ENCODE measurements at regions not wholly inside any gene's neighbourhood (a gene's known extent, or its start where the extent isn't known, plus 50 kb on each side); places are given as distances from the start of the nearest gene placed in this dataset.
A peak's percentile ranks its signal among the peaks of the same experiment; 100 is the strongest.

GRCh38 chr2:16615687-16616615, 49.7 kb downstream of the CYRIA start:
- peak overlapping the region in 2 of 8 donors; percentile 6 to 29 for H3K4me3 Mint-ChIP-seq
- DNase-seq = no peak
- H3K27ac Mint-ChIP-seq = peak overlapping the region in 5 of 6 donors; percentile 19 to 79 (median 56)
- H3K4me1 Mint-ChIP-seq = peaks cover 38 to 49% (median 46%) of the 10 kb centered on the region in 3 donors
- H3K27me3 Mint-ChIP-seq = no peaks in the 10 kb centered on the region
- no peak for ATAC-seq (ENCODE audit: low read depth in 2 of 2)
- no peaks in the 10 kb centered on the region for H3K9me3 Mint-ChIP-seq
- H3K36me3 Mint-ChIP-seq = peaks cover 5 to 49% of the 10 kb centered on the region in 2 donors

GRCh38 chr2:16615246-16615645, 50.4 kb downstream of the CYRIA start:
- peaks cover 33 to 45% (median 41%) of the 10 kb centered on the region in 3 donors for H3K4me1 Mint-ChIP-seq
- peak overlapping the region in 2 of 6 donors; percentile 16 to 65 for H3K27ac Mint-ChIP-seq
- H3K9me3 Mint-ChIP-seq = no peaks in the 10 kb centered on the region
- peak overlapping the region in 1 of 8 donors; percentile 6 for H3K4me3 Mint-ChIP-seq
- ATAC-seq (ENCODE audit: low read depth in 2 of 2) (no peak), DNase-seq (no peak)
- H3K36me3 Mint-ChIP-seq = peaks cover 0 to 44% of the 10 kb centered on the region in 2 donors
- no peaks in the 10 kb centered on the region for H3K27me3 Mint-ChIP-seq

- Mint-ChIP-seq H3K4me3 (peak overlapping the region in 1 of 8 donors; percentile 10), H3K4me1 (peaks cover 31 to 46% (median 41%) of the 10 kb centered on the region in 3 donors), H3K9me3 (no peaks in the 10 kb centered on the region), H3K27me3 (no peaks in the 10 kb centered on the region), H3K36me3 (peaks cover 0 to 36% of the 10 kb centered on the region in 2 donors), H3K27ac (peak overlapping the region in 2 of 6 donors; percentile 58 to 59)
- DNase-seq (no peak), ATAC-seq (ENCODE audit: low read depth in 2 of 2) (no peak)
Measured at GRCh38 chr2:16614314-16614860, 51.2 kb downstream of the CYRIA start.

- no peak overlapping the region for H3K27ac Mint-ChIP-seq
- DNase-seq = peak; percentile 46
- no peaks in the 10 kb centered on the region for H3K9me3 Mint-ChIP-seq
- no peak overlapping the region for H3K4me3 Mint-ChIP-seq
- H3K36me3 Mint-ChIP-seq = peaks cover 0 to 36% of the 10 kb centered on the region in 2 donors
- peak in 1 of 2 donors; percentile 24 for ATAC-seq (ENCODE audit: low read depth in 2 of 2)
- peaks cover 39 to 53% (median 49%) of the 10 kb centered on the region in 3 donors for H3K4me1 Mint-ChIP-seq
- H3K27me3 Mint-ChIP-seq = no peaks in the 10 kb centered on the region
Measured at GRCh38 chr2:16613539-16614011, 52.1 kb downstream of the CYRIA start.

GRCh38 chr2:16612490-16612889, 53.1 kb downstream of the CYRIA start:
- no peak for ATAC-seq (ENCODE audit: low read depth in 2 of 2)
- Mint-ChIP-seq H3K27me3 (no peaks in the 10 kb centered on the region), H3K4me3 (no peak overlapping the region), H3K27ac (peak overlapping the region in 1 of 6 donors; percentile 42), H3K4me1 (peaks cover 47 to 48% (median 48%) of the 10 kb centered on the region in 3 donors), H3K9me3 (no peaks in the 10 kb centered on the region), H3K36me3 (peaks cover 0 to 36% of the 10 kb centered on the region in 2 donors)
- no peak for DNase-seq

GRCh38 chr2:16609786-16610185, 55.8 kb downstream of the CYRIA start:
- Mint-ChIP-seq H3K27ac (no peak overlapping the region), H3K4me1 (peaks cover 29 to 42% (median 31%) of the 10 kb centered on the region in 3 donors)

GRCh38 chr2:16608661-16609643, 56.7 kb downstream of the CYRIA start:
- Mint-ChIP-seq H3K36me3 (peaks cover 0 to 24% of the 10 kb centered on the region in 2 donors), H3K27ac (peak overlapping the region in 2 of 6 donors; percentile 8 to 59), H3K4me1 (peaks cover 22 to 33% (median 22%) of the 10 kb centered on the region in 3 donors), H3K27me3 (no peaks in the 10 kb centered on the region), H3K9me3 (no peaks in the 10 kb centered on the region), H3K4me3 (peak overlapping the region; percentile 78 to 94 (median 90))
- DNase-seq = peak; percentile 79
- peak; percentile 89 for ATAC-seq (ENCODE audit: low read depth in 2 of 2)

More at GRCh38 chr2:16609786-16610185, 55.8 kb downstream of the CYRIA start:
- ATAC-seq (ENCODE audit: low read depth in 2 of 2) (no peak), DNase-seq (no peak)
- Mint-ChIP-seq H3K9me3 (no peaks in the 10 kb centered on the region), H3K27me3 (no peaks in the 10 kb centered on the region), H3K36me3 (peaks cover 0 to 32% of the 10 kb centered on the region in 2 donors), H3K4me3 (peak overlapping the region in 5 of 8 donors; percentile 9 to 91 (median 72))

- ATAC-seq (ENCODE audit: low read depth in 2 of 2) (no peak), DNase-seq (no peak)
- Mint-ChIP-seq H3K36me3 (peaks cover 8 to 33% of the 10 kb centered on the region in 2 donors), H3K9me3 (no peaks in the 10 kb centered on the region), H3K4me1 (peaks cover 18 to 41% (median 34%) of the 10 kb centered on the region in 3 donors), H3K27ac (no peak overlapping the region), H3K4me3 (no peak overlapping the region), H3K27me3 (no peaks in the 10 kb centered on the region)
Measured at GRCh38 chr2:16607301-16607700, 58.3 kb downstream of the CYRIA start.

- ATAC-seq (ENCODE audit: low read depth in 2 of 2) = no peak
- peaks cover 9 to 31% (median 27%) of the 10 kb centered on the region in 3 donors for H3K4me1 Mint-ChIP-seq
- H3K36me3 Mint-ChIP-seq = peaks cover 8 to 23% of the 10 kb centered on the region in 2 donors
- H3K27me3 Mint-ChIP-seq = no peaks in the 10 kb centered on the region
- H3K27ac Mint-ChIP-seq = no peak overlapping the region
- no peak overlapping the region for H3K4me3 Mint-ChIP-seq
- no peak for DNase-seq
- H3K9me3 Mint-ChIP-seq = peaks cover 0 to 4% (median 0%) of the 10 kb centered on the region in 7 donors
Measured at GRCh38 chr2:16604236-16604635, 61.4 kb downstream of the CYRIA start.

- no peak for DNase-seq
- Mint-ChIP-seq H3K4me3 (no peak overlapping the region), H3K36me3 (peaks cover 8 to 25% of the 10 kb centered on the region in 2 donors), H3K9me3 (peaks cover 0 to 2% (median 0%) of the 10 kb centered on the region in 7 donors), H3K4me1 (peaks cover 6 to 8% (median 7%) of the 10 kb centered on the region in 3 donors), H3K27me3 (no peaks in the 10 kb centered on the region), H3K27ac (peak overlapping the region in 1 of 6 donors; percentile 87)
- no peak for ATAC-seq (ENCODE audit: low read depth in 2 of 2)
Measured at GRCh38 chr2:16591370-16591933, 74.2 kb downstream of the CYRIA start.

- peaks cover 15 to 24% (median 21%) of the 10 kb centered on the region in 3 donors for H3K4me1 Mint-ChIP-seq
- no peaks in the 10 kb centered on the region for H3K27me3 Mint-ChIP-seq
- no peak overlapping the region for H3K27ac Mint-ChIP-seq
- no peak for DNase-seq
- H3K4me3 Mint-ChIP-seq = no peak overlapping the region
- ATAC-seq (ENCODE audit: low read depth in 2 of 2) = no peak
- peaks cover 15 to 27% of the 10 kb centered on the region in 2 donors for H3K36me3 Mint-ChIP-seq
- peaks cover 0 to 2% (median 0%) of the 10 kb centered on the region in 7 donors for H3K9me3 Mint-ChIP-seq
Measured at GRCh38 chr2:16589465-16589864, 76.2 kb downstream of the CYRIA start.

GRCh38 chr2:16588565-16588964, 77.1 kb downstream of the CYRIA start:
- Mint-ChIP-seq H3K4me3 (no peak overlapping the region), H3K36me3 (peaks cover 23 to 27% of the 10 kb centered on the region in 2 donors), H3K9me3 (peaks cover 0 to 2% (median 0%) of the 10 kb centered on the region in 7 donors), H3K27ac (peak overlapping the region in 1 of 6 donors; percentile 20), H3K27me3 (no peaks in the 10 kb centered on the region), H3K4me1 (peaks cover 15 to 29% (median 29%) of the 10 kb centered on the region in 3 donors)
- no peak for ATAC-seq (ENCODE audit: low read depth in 2 of 2)
- no peak for DNase-seq
